ENCODE measurements at regions not wholly inside any gene's neighbourhood (a gene's known extent, or its start where the extent isn't known, plus 50 kb on each side); places are given as distances from the start of the nearest gene placed in this dataset.

GRCh38 chr16:52629296-52629695 is 82.4 kb upstream of the TOX3 start:
- no peak for TF ChIP-seq STAT3 (IDR thresholded peaks at IDR 0.05; ENCODE audit: low read depth, low read length)
- TF ChIP-seq NKRF (conservative IDR thresholded peaks at IDR 0.05) = no peak
- TF ChIP-seq, protein P1, sequence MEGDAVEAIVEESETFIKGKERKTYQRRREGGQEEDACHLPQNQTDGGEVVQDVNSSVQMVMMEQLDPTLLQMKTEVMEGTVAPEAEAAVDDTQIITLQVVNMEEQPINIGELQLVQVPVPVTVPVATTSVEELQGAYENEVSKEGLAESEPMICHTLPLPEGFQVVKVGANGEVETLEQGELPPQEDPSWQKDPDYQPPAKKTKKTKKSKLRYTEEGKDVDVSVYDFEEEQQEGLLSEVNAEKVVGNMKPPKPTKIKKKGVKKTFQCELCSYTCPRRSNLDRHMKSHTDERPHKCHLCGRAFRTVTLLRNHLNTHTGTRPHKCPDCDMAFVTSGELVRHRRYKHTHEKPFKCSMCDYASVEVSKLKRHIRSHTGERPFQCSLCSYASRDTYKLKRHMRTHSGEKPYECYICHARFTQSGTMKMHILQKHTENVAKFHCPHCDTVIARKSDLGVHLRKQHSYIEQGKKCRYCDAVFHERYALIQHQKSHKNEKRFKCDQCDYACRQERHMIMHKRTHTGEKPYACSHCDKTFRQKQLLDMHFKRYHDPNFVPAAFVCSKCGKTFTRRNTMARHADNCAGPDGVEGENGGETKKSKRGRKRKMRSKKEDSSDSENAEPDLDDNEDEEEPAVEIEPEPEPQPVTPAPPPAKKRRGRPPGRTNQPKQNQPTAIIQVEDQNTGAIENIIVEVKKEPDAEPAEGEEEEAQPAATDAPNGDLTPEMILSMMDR (IDR thresholded peaks at IDR 0.05 in 2 of 3, conservative IDR thresholded peaks at IDR 0.05 in 1 of 3; ENCODE audit: control insufficient read depth in 2 of 3, extremely low read depth in 1 of 3, insufficient read depth in 1 of 3, low read depth in 3 of 3, low read length in 3 of 3) = no peak
- no peak for TF ChIP-seq NFXL1 (IDR thresholded peaks at IDR 0.05; ENCODE audit: borderline replicate concordance)
- TF ChIP-seq TCF7 (IDR thresholded peaks at IDR 0.05; ENCODE audit: borderline replicate concordance) = no peak
- TF ChIP-seq BRCA1 (IDR thresholded peaks at IDR 0.05; ENCODE audit: low read depth, low read length) = no peak
- TF ChIP-seq RAD51 (IDR thresholded peaks at IDR 0.05) = no peak
- no peak for TF ChIP-seq MYC (IDR thresholded peaks at IDR 0.05; ENCODE audit: insufficient read depth, insufficient read length, insufficient replicate concordance, low read length, severe bottlenecking)
- no peak for TF ChIP-seq ASH2L (IDR thresholded peaks at IDR 0.05; ENCODE audit: borderline replicate concordance, low read depth)
- TF ChIP-seq FOXM1 (IDR thresholded peaks at IDR 0.05; ENCODE audit: low read depth, low read length) = no peak
- TF ChIP-seq CHD2 (IDR thresholded peaks at IDR 0.05; ENCODE audit: borderline replicate concordance, low read depth, low read length) = no peak
- TF ChIP-seq BCL11A (IDR thresholded peaks at IDR 0.05; ENCODE audit: low read depth, low read length) = no peak

Measured in GM12878 (cell line).